CD14-positive monocyte (primary cell): ENCODE measurements at regions not wholly inside any gene's neighbourhood (a gene's known extent, or its start where the extent isn't known, plus 50 kb on each side); places are given as distances from the start of the nearest gene placed in this dataset.

Experiments used
- DNase-seq, 3 donors: peaks; one replicate each; pipeline ENCODE4 v3.0.0-alpha.2; 2011 to 2022
- H2AFZ ChIP-seq: 2 replicates; pipeline ENCODE4 v1.6.0; 2012; ENCODE audit warnings: mild to moderate bottlenecking, low read depth, low read length, inconsistent platforms; ENCODE audit not compliant: insufficient read depth, poor library complexity, severe bottlenecking
- H3K27ac ChIP-seq, 2 donors: 1 replicate in 1 of 2; 2 replicates in 1 of 2; pipeline ENCODE4 v1.5.1; 2012 to 2013; ENCODE audit warnings: low read length in 2 of 2, control low read depth in 1 of 2, inconsistent platforms in 1 of 2, low read depth in 1 of 2, mild to moderate bottlenecking in 1 of 2
- H3K27me3 ChIP-seq, 2 donors: one replicate each; pipeline versions ENCODE4 v1.6.0 to v1.6.1; 2011 to 2013; ENCODE audit warnings: low read length in 2 of 2; ENCODE audit not compliant: control insufficient read depth in 2 of 2, insufficient read depth in 2 of 2
- H3K36me3 ChIP-seq, 2 donors: replicated peaks in 1 of 2; 1 replicate in 1 of 2; 2 replicates in 1 of 2; pipeline versions ENCODE4 v1.5.1 to v1.6.1; 2012 to 2013; ENCODE audit warnings: low read length in 2 of 2, control low read depth in 1 of 2, inconsistent platforms in 1 of 2, mild to moderate bottlenecking in 1 of 2; ENCODE audit not compliant: insufficient read depth in 2 of 2, control insufficient read depth in 1 of 2
- H3K4me1 ChIP-seq, 2 donors: 1 replicate in 1 of 2; 2 replicates in 1 of 2; pipeline versions ENCODE4 v1.5.1 to v1.6.1; 2012 to 2013; ENCODE audit warnings: low read length in 2 of 2, control low read depth in 1 of 2, inconsistent platforms in 1 of 2, mild to moderate bottlenecking in 1 of 2, moderate library complexity in 1 of 2; ENCODE audit not compliant: insufficient read depth in 2 of 2, control insufficient read depth in 1 of 2
- H3K4me2 ChIP-seq: replicated peaks from 2 replicates; pipeline ENCODE3; 2012; ENCODE audit warnings: low read length, moderate library complexity, mild to moderate bottlenecking; ENCODE audit not compliant: poor library complexity, severe bottlenecking; ENCODE audit errors: extremely low read depth
- H3K4me3 ChIP-seq, 3 experiments: fragments of 200-600 bp in 1 of 3; sonication (generic) in 1 of 3; replicated peaks in 1 of 3; 1 replicate in 2 of 3; 2 replicates in 1 of 3; pipeline ENCODE4 v1.5.1; 2011 to 2013; ENCODE audit warnings: low read length in 3 of 3, mild to moderate bottlenecking in 3 of 3, control low read depth in 2 of 3, low read depth in 2 of 3, inconsistent platforms in 1 of 3, moderate library complexity in 1 of 3
- H3K79me2 ChIP-seq: 2 replicates; pipeline ENCODE4 v1.6.0; 2012; ENCODE audit warnings: mild to moderate bottlenecking, control low read depth, inconsistent platforms, low read length, moderate library complexity; ENCODE audit not compliant: insufficient read depth
- H3K9ac ChIP-seq: 2 replicates; pipeline ENCODE4 v1.6.0; 2017; ENCODE audit warnings: low read length, mild to moderate bottlenecking; ENCODE audit not compliant: insufficient read depth, poor library complexity, severe bottlenecking
- H3K9me3 ChIP-seq, 2 donors: replicated peaks in 1 of 2; 1 replicate in 1 of 2; 2 replicates in 1 of 2; pipeline versions ENCODE4 v1.5.1 to v1.6.1; 2012 to 2013; ENCODE audit warnings: low read length in 2 of 2, control low read depth in 1 of 2; ENCODE audit not compliant: control insufficient read depth in 1 of 2, insufficient read depth in 1 of 2
- H4K20me1 ChIP-seq: 2 replicates; pipeline ENCODE4 v1.6.0; 2012; ENCODE audit warnings: mild to moderate bottlenecking, low read length, control low read depth, moderate library complexity; ENCODE audit not compliant: insufficient read depth
- H3K27ac Mint-ChIP-seq, 7 donors: one replicate each; pipeline ENCODE4 v1.8.0; 2020; ENCODE audit warnings: mild to moderate bottlenecking in 7 of 7, mixed read lengths in 7 of 7, moderate library complexity in 6 of 7, inconsistent platforms in 2 of 7
- H3K27me3 Mint-ChIP-seq, 3 donors: one replicate each; pipeline ENCODE4 v1.8.0; 2021 to 2022; ENCODE audit warnings: low read depth in 3 of 3, mild to moderate bottlenecking in 3 of 3, mixed read lengths in 3 of 3, moderate library complexity in 3 of 3, inconsistent platforms in 1 of 3
- H3K36me3 Mint-ChIP-seq, 2 donors: one replicate each; pipeline ENCODE4 v1.8.0; 2020; ENCODE audit warnings: mixed read lengths in 2 of 2, inconsistent platforms in 1 of 2, mild to moderate bottlenecking in 1 of 2
- H3K4me1 Mint-ChIP-seq: one replicate; pipeline ENCODE4 v1.8.0; 2020; ENCODE audit warnings: mild to moderate bottlenecking, mixed read lengths
- H3K4me3 Mint-ChIP-seq, 2 donors: one replicate each; pipeline ENCODE4 v1.8.0; 2020; ENCODE audit warnings: mild to moderate bottlenecking in 2 of 2, mixed read lengths in 2 of 2, moderate library complexity in 1 of 2
- H3K9me3 Mint-ChIP-seq, 7 donors: one replicate each; pipeline ENCODE4 v1.8.0; 2020 to 2022; ENCODE audit warnings: mixed read lengths in 7 of 7, mild to moderate bottlenecking in 6 of 7, moderate library complexity in 6 of 7, inconsistent platforms in 2 of 7
- WGBS: methylation state at CpG from one replicate; pipeline ENCODE4 v1.1.5; 2013; ENCODE audit warnings: missing lambda C conversion rate; ENCODE audit not compliant: insufficient coverage; 5-methylcytosine and 5-hydroxymethylcytosine counted together
- intact Hi-C, 2 donors: fragments of 100-400 bp; cut with micrococcal nuclease; formaldehyde crosslinking; loops; one replicate each; pipeline versions ENCODE4 v1.15.0 to v1.15.1; 2023
- TF ChIP-seq, protein P1 (sequence below): fragments of 200-600 bp; IDR thresholded peaks from one replicate; pipeline ENCODE4 v1.8.0; 2022; ENCODE audit warnings: antibody characterized with exemption, mild to moderate bottlenecking

DNA sequence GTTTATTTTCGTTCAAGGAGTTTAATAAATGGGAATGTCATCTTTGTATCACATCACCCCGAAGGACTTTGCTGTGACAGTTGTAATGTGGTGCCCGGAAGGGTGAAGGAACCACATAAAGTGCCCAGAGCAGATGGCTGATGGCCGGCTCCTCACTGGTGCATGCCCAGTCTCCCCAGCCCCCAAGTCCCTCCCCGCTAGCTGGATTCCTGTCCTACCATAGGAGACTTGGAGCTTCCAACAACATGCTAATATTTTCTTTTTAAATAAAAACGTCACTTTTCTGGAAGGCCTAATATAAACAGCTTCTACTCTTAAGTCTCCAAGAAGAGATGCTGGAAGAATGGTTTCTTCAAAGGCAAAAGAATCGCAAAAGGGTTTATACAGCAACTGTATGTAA, 273.9 kb upstream of the LRTM1 start:
- TF ChIP-seq, protein P1, sequence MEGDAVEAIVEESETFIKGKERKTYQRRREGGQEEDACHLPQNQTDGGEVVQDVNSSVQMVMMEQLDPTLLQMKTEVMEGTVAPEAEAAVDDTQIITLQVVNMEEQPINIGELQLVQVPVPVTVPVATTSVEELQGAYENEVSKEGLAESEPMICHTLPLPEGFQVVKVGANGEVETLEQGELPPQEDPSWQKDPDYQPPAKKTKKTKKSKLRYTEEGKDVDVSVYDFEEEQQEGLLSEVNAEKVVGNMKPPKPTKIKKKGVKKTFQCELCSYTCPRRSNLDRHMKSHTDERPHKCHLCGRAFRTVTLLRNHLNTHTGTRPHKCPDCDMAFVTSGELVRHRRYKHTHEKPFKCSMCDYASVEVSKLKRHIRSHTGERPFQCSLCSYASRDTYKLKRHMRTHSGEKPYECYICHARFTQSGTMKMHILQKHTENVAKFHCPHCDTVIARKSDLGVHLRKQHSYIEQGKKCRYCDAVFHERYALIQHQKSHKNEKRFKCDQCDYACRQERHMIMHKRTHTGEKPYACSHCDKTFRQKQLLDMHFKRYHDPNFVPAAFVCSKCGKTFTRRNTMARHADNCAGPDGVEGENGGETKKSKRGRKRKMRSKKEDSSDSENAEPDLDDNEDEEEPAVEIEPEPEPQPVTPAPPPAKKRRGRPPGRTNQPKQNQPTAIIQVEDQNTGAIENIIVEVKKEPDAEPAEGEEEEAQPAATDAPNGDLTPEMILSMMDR: no peak
- no peaks in the 10 kb centered on the region for H3K4me1 Mint-ChIP-seq
- Histone ChIP-seq H3K27ac (no peak overlapping the region), H3K4me2 (no peak overlapping the region), H3K4me3 (no peak overlapping the region), H3K9ac (no peak overlapping the region), H4K20me1 (no peaks in the 10 kb centered on the region), H3K36me3 (no peaks in the 10 kb centered on the region), H3K9me3 (no peaks in the 10 kb centered on the region), H3K79me2 (no peaks in the 10 kb centered on the region), H2AFZ (no peak overlapping the region), H3K4me1 (no peaks in the 10 kb centered on the region), H3K27me3 (no peaks in the 10 kb centered on the region)
- no peaks in the 10 kb centered on the region for H3K36me3 Mint-ChIP-seq
- peaks cover 0 to 3% (median 0%) of the 10 kb centered on the region in 3 donors for H3K27me3 Mint-ChIP-seq
- peaks cover 0 to 8% (median 3%) of the 10 kb centered on the region in 7 donors for H3K9me3 Mint-ChIP-seq
- intact Hi-C loops: no loop called here
- no peak overlapping the region for H3K4me3 Mint-ChIP-seq
- no peak overlapping the region for H3K27ac Mint-ChIP-seq
- no CpG with 5 or more reads among the region's 7 CpGs for WGBS
- DNase-seq: no peak

DNA sequence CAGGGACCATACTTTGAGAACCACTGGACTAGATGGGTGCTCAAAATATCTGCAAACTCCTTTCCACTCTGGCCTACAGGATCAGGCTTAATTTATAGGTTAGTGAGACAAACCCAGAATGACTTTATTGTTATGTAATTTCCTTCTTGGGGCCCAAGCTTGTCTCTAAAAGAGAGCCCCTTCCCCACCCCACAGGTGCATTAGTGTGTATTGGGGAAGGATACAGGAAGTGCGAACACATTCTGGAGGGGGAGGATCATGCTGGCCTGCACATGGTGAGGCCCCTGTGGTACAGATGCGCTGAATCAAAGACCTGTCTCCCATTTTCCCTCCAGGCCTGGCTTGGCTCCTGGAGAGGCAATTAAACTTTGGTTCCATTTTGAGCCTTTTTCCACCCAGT, 273.0 kb upstream of the LRTM1 start:
- Histone ChIP-seq H3K27me3 (no peaks in the 10 kb centered on the region), H3K4me3 (no peak overlapping the region), H3K9me3 (no peaks in the 10 kb centered on the region), H3K79me2 (no peaks in the 10 kb centered on the region), H3K4me2 (no peak overlapping the region), H4K20me1 (no peaks in the 10 kb centered on the region), H3K36me3 (no peaks in the 10 kb centered on the region), H3K27ac (no peak overlapping the region), H3K9ac (no peak overlapping the region), H3K4me1 (no peaks in the 10 kb centered on the region), H2AFZ (no peak overlapping the region)
- TF ChIP-seq, protein P1: no peak
- no peak overlapping the region for H3K27ac Mint-ChIP-seq
- H3K27me3 Mint-ChIP-seq: peaks cover 0 to 3% (median 0%) of the 10 kb centered on the region in 3 donors
- no peak for DNase-seq
- H3K36me3 Mint-ChIP-seq: no peaks in the 10 kb centered on the region
- 67% methylated on average over 2 of the region's 2 CpGs for WGBS
- no peaks in the 10 kb centered on the region for H3K4me1 Mint-ChIP-seq
- intact Hi-C loops: no loop called here
- H3K9me3 Mint-ChIP-seq: peaks cover 0 to 8% (median 3%) of the 10 kb centered on the region in 7 donors
- H3K4me3 Mint-ChIP-seq: no peak overlapping the region
